Activated CD8-positive, alpha-beta T cell treated with anti-CD3 and anti-CD28 coated beads for 36 hours (primary cell): ENCODE measurements at regions not wholly inside any gene's neighbourhood (a gene's known extent, or its start where the extent isn't known, plus 50 kb on each side); places are given as distances from the start of the nearest gene placed in this dataset.

Experiments used
- ATAC-seq: fragments of 200-7000 bp; cut with Tn5 transposase; one replicate; pipeline ENCODE4 v1.10.0; 2021; ENCODE audit warnings: mild to moderate bottlenecking, moderate library complexity
- CTCF ChIA-PET: fragments of 350-600 bp; sonication (Branson Sonifier 250); formaldehyde crosslinking; loops from one replicate; lab custom pipeline; 2021; ENCODE audit warnings: antibody characterized with exemption; lab: Charles Lee
- POLR2A ChIA-PET: fragments of 350-600 bp; sonication (Branson Sonifier 250); formaldehyde crosslinking; loops from one replicate; lab custom pipeline; 2021; ENCODE audit warnings: antibody characterized with exemption; lab: Charles Lee
- DNase-seq: peaks from one replicate; pipeline ENCODE4 v3.0.0-alpha.2; 2020
- H3K27ac Mint-ChIP-seq: one replicate; pipeline ENCODE4 v1.8.0; 2021; ENCODE audit warnings: mild to moderate bottlenecking, mixed read lengths
- H3K27me3 Mint-ChIP-seq: one replicate; pipeline ENCODE4 v1.8.0; 2021; ENCODE audit warnings: mixed read lengths
- H3K36me3 Mint-ChIP-seq: one replicate; pipeline ENCODE4 v1.8.0; 2021; ENCODE audit warnings: low read depth, mixed read lengths
- H3K4me1 Mint-ChIP-seq: one replicate; pipeline ENCODE4 v1.8.0; 2021; ENCODE audit warnings: low read depth, mixed read lengths
- H3K4me3 Mint-ChIP-seq: one replicate; pipeline ENCODE4 v1.8.0; 2021; ENCODE audit warnings: mild to moderate bottlenecking, moderate library complexity, mixed read lengths
- H3K9me3 Mint-ChIP-seq: one replicate; pipeline ENCODE4 v1.8.0; 2021; ENCODE audit warnings: mixed read lengths
- CTCF ChIP-seq: fragments of 200-600 bp; IDR thresholded peaks from one replicate; pipeline ENCODE4 v1.8.0; 2022; ENCODE audit warnings: antibody characterized with exemption, mild to moderate bottlenecking
- intact Hi-C: fragments of 100-400 bp; cut with micrococcal nuclease; formaldehyde crosslinking; loops from one replicate; pipeline ENCODE4 v1.10.0; 2022

DNA sequence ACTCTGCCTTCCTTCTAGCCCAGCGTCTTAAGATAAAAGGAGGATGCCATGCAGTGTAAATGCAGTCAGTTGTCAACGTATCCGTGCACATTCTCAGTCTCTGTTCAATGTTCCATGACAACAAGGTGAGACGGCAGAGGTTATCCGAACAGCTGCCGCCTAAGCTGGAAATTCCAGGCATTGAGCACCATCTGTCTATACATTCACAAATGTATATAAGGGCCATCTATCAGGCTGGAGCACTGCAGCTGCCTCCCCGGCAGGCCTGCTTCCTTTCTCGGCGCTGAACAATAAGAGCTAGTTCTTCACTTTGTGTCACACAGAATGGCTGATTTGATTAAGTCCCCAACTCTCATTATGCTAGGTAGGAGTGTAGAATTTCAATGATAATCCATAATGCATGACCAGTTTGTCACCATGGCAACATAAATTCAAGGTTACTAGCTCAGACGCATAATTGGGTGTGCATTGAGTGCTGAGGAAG, 282.2 kb upstream of the SOX11 start:
- H3K27ac Mint-ChIP-seq, result no peak overlapping the region
- no peak for TF ChIP-seq CTCF
- intact Hi-C loops, result no loop called here
- H3K9me3 Mint-ChIP-seq, result no peaks in the 10 kb centered on the region
- H3K36me3 Mint-ChIP-seq, result no peaks in the 10 kb centered on the region
- H3K4me1 Mint-ChIP-seq, result no peaks in the 10 kb centered on the region
- H3K4me3 Mint-ChIP-seq, result no peak overlapping the region
- no peak for ATAC-seq
- POLR2A ChIA-PET, result no interaction called here
- no peak for DNase-seq
- CTCF ChIA-PET, result no interaction called here
- no peaks in the 10 kb centered on the region for H3K27me3 Mint-ChIP-seq

DNA sequence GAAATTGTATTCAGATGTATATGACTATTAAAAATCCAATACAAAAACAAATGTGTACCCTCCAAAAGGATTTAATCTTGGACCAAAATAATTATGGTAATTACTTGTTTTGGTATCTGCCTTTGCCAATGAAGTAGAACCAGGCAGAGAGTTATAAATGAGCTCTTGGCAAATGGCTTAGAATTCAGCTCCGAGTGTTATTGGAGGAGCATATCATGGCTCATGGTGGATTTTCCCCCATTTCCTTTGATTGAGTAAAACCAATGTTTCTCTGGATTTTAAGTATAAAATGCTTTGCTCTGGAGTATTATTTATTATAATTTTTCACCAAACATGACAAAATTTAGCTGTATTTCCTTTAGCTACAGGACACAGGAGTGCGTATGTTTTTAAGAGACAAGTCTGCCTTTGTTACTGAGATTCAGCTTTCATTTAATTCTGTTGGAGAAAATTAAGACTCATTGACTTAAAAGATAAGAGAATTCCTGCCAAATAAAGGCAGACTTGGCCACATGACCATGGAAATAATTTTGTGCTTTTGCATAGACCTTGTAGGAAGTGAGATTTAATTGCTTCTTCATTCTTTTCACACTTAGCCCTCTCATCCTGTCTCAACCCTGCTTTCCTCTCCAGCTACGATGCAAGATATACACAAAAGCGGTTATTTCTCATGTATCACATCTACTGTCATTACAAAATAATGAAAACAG, 281.0 kb upstream of the SOX11 start:
- no peaks in the 10 kb centered on the region for H3K27me3 Mint-ChIP-seq
- no peaks in the 10 kb centered on the region for H3K36me3 Mint-ChIP-seq
- ChIA-PET POLR2A (no interaction called here), CTCF (no interaction called here)
- intact Hi-C loops, result no loop called here
- no peaks in the 10 kb centered on the region for H3K9me3 Mint-ChIP-seq
- TF ChIP-seq CTCF, result no peak
- no peak overlapping the region for H3K4me3 Mint-ChIP-seq
- DNase-seq (no peak), ATAC-seq (no peak)
- no peaks in the 10 kb centered on the region for H3K4me1 Mint-ChIP-seq
- no peak overlapping the region for H3K27ac Mint-ChIP-seq

DNA sequence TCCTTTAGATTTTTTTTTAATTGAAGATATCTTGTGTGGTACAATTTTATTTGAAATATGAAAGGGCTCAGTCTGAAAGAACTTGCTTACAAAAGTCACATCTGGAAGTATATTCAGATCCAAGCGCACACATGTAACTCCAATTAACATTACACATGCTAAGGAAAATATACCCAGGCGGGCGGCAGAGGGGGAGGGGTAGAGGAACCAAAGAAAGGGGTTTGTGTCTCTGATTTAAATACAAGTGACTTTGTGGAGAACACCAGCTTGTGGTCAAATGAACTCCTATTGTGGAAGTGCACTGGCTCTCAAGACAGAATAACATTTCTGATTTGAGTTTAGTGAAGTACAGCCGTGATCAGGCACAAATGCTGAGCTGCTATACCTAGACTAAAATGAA, 280.2 kb upstream of the SOX11 start:
- DNase-seq (no peak), ATAC-seq (no peak)
- Mint-ChIP-seq H3K36me3 (no peaks in the 10 kb centered on the region), H3K4me1 (no peaks in the 10 kb centered on the region), H3K9me3 (no peaks in the 10 kb centered on the region), H3K4me3 (no peak overlapping the region), H3K27ac (no peak overlapping the region), H3K27me3 (no peaks in the 10 kb centered on the region)
- intact Hi-C loops, result no loop called here
- CTCF ChIA-PET, result no interaction called here
- POLR2A ChIA-PET, result no interaction called here
- no peak for TF ChIP-seq CTCF

DNA sequence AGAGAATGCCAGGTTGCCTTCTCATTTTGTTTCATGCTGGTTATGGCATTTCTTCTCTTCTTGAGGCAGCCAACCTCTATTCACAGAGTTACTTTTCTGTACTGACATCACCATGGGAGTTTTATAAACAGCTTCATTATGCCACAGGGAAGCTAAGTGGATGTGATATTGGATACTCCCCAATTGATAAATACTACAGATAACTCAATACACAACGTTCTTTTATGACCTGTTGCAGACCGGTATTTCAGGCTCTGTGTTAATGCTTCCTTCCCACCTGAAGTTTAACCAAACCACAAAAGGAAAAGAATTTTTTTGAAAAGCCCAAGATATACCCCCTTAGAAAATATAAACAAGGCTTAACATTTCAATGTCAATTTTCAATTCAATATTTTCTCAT, 258.3 kb upstream of the SOX11 start:
- no peaks in the 10 kb centered on the region for H3K27me3 Mint-ChIP-seq
- ATAC-seq, result no peak
- no peak for TF ChIP-seq CTCF
- H3K36me3 Mint-ChIP-seq, result no peaks in the 10 kb centered on the region
- no peaks in the 10 kb centered on the region for H3K4me1 Mint-ChIP-seq
- POLR2A ChIA-PET, result interaction anchor here (1.2 kb wide), 1 partner anchor 13 kb away, joined by 4 read pairs; no protein-coding TSS in a partner anchor
- no peak for DNase-seq
- no peak overlapping the region for H3K27ac Mint-ChIP-seq
- H3K4me3 Mint-ChIP-seq, result no peak overlapping the region
- CTCF ChIA-PET, result no interaction called here
- no peaks in the 10 kb centered on the region for H3K9me3 Mint-ChIP-seq
- intact Hi-C loops, result no loop called here

GRCh38 chr2:5437375-5437774, 254.8 kb upstream of the SOX11 start:
- CTCF ChIA-PET, result no interaction called here
- intact Hi-C loops, result no loop called here
- no peaks in the 10 kb centered on the region for H3K27me3 Mint-ChIP-seq
- DNase-seq (no peak), ATAC-seq (no peak)
- no peaks in the 10 kb centered on the region for H3K36me3 Mint-ChIP-seq
- H3K4me3 Mint-ChIP-seq, result no peak overlapping the region
- H3K27ac Mint-ChIP-seq, result no peak overlapping the region
- no peaks in the 10 kb centered on the region for H3K4me1 Mint-ChIP-seq
- TF ChIP-seq CTCF, result no peak
- H3K9me3 Mint-ChIP-seq, result peaks cover 4% of the 10 kb centered on the region
- POLR2A ChIA-PET, result no interaction called here
